Astrocyte of the cerebellum (primary cell): ENCODE measurements at regions not wholly inside any gene's neighbourhood (a gene's known extent, or its start where the extent isn't known, plus 50 kb on each side); places are given as distances from the start of the nearest gene placed in this dataset.

Experiments
- DNase-seq: peaks from one replicate; pipeline ENCODE4 v3.0.0-alpha.2; 2011; ENCODE audit warnings: low read depth
- H3K4me3 ChIP-seq: 2 replicates; pipeline ENCODE4 v1.5.1; 2011; ENCODE audit warnings: mild to moderate bottlenecking, low read depth, low read length, moderate library complexity
- CTCF ChIP-seq: IDR thresholded peaks from 2 replicates; pipeline ENCODE4 v1.5.1; 2012; ENCODE audit warnings: low read length, low read depth, moderate library complexity, mild to moderate bottlenecking; ENCODE audit errors: missing control alignments
- in situ Hi-C: cut with HindIII; loops from 2 replicates; pipeline ENCODE4 v1.10.0; 2017; ENCODE audit warnings: low sequenced_read_pairs

GRCh38 chr5:9859808-9860207 lies 229.7 kb upstream of the TAS2R1 start:
- TF ChIP-seq CTCF, result no peak
- no peak for DNase-seq
- in situ Hi-C loops, result no loop called here
- H3K4me3 ChIP-seq, result no peak overlapping the region

- in situ Hi-C loops, result no loop called here
- DNase-seq, result no peak
- H3K4me3 ChIP-seq, result no peak overlapping the region
- TF ChIP-seq CTCF, result no peak
Observed at GRCh38 chr5:9858043-9858442, 227.9 kb upstream of the TAS2R1 start.

- H3K4me3 ChIP-seq, result no peak overlapping the region
- no peak for DNase-seq
- no peak for TF ChIP-seq CTCF
- in situ Hi-C loops, result no loop called here
Observed at GRCh38 chr5:9853309-9853708, 223.2 kb upstream of the TAS2R1 start.

GRCh38 chr5:9852671-9853070 lies 222.5 kb upstream of the TAS2R1 start:
- peak; percentile 11 for DNase-seq
- TF ChIP-seq CTCF, result no peak
- H3K4me3 ChIP-seq, result no peak overlapping the region
- in situ Hi-C loops, result no loop called here

GRCh38 chr5:9851458-9851857 lies 221.3 kb upstream of the TAS2R1 start:
- in situ Hi-C loops, result no loop called here

GRCh38 chr5:9850456-9850855 lies 220.3 kb upstream of the TAS2R1 start:
- TF ChIP-seq CTCF, result no peak
- in situ Hi-C loops, result no loop called here
- DNase-seq, result no peak

More at GRCh38 chr5:9851458-9851857, 221.3 kb upstream of the TAS2R1 start:
- peak; percentile 50 for TF ChIP-seq CTCF
- DNase-seq, result peak; percentile 92
- H3K4me3 ChIP-seq, result no peak overlapping the region

GRCh38 chr5:9847631-9848030 lies 217.5 kb upstream of the TAS2R1 start:
- H3K4me3 ChIP-seq, result no peak overlapping the region
- no peak for TF ChIP-seq CTCF
- in situ Hi-C loops, result no loop called here
- no peak for DNase-seq

More at GRCh38 chr5:9850456-9850855, 220.3 kb upstream of the TAS2R1 start:
- H3K4me3 ChIP-seq, result no peak overlapping the region
